ENCODE measurements at regions not wholly inside any gene's neighbourhood (a gene's known extent, or its start where the extent isn't known, plus 50 kb on each side); places are given as distances from the start of the nearest gene placed in this dataset.
A peak's percentile ranks its signal among the peaks of the same experiment; 100 is the strongest.

GRCh38 chr6:83792846-83793245 is 60.3 kb upstream of the RIPPLY2 start:
- no peak for DNase-seq (ENCODE audit: extremely low read depth, insufficient read length)
- Histone ChIP-seq H3K27me3 (replicated peaks; ENCODE audit: control insufficient read depth, insufficient read depth, low read length) (no peaks in the 10 kb centered on the region), H3K4me3 (replicated peaks; ENCODE audit: low read depth, low read length) (no peak overlapping the region), H3K36me3 (ENCODE audit: control insufficient read depth, insufficient read depth, low read length) (no peaks in the 10 kb centered on the region)
- no peak for TF ChIP-seq CTCF (IDR thresholded peaks at IDR 0.05; ENCODE audit: insufficient read depth, low read length, poor library complexity, severe bottlenecking)

DNA sequence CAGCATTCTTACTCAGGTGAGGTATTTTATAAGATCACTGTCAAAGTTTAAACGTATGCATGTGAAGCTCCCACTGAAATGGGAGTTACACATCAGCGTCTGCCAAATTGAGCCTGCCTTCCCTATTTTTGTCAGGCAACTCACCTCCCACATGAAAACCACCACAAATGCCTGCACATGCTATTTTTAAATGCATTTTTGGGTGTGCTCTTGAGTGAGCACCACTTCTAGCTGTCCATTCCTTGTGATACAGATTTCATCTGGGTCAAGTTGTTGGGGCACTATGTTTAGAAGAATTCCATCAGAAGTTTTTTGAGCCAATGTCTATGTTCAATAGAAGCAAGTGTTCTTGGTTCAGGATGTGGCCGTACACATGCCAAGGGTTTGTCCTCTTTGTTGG is 71.7 kb upstream of the RIPPLY2 start:
- TF ChIP-seq CTCF (IDR thresholded peaks at IDR 0.05; ENCODE audit: insufficient read depth, low read length, poor library complexity, severe bottlenecking): no peak

DNA sequence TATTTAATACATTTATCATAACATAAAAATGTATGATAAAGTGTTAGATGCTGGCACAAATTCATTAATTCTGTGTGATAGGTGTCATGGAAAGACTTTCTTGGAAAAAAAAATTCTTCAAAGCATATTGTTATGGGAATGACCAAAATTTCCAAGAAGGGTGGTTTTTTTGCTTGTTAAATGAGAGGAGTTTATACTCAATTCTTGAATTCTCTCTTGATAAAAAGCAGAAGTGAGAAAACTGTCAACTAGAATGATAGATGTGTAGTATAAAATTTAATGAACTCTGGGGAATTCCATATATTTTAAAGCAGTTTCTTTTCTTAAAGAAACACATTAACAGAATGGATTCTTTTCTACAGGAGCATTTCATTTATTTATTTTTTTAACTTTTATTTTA is 62.0 kb upstream of the SNAP91 start:
- peak; percentile 40 for DNase-seq (ENCODE audit: extremely low read depth, insufficient read length)
- Histone ChIP-seq H3K4me3 (replicated peaks; ENCODE audit: low read depth, low read length) (no peak overlapping the region), H3K36me3 (ENCODE audit: control insufficient read depth, insufficient read depth, low read length) (no peaks in the 10 kb centered on the region), H3K27me3 (replicated peaks; ENCODE audit: control insufficient read depth, insufficient read depth, low read length) (no peaks in the 10 kb centered on the region)
- TF ChIP-seq CTCF (IDR thresholded peaks at IDR 0.05; ENCODE audit: insufficient read depth, low read length, poor library complexity, severe bottlenecking): no peak

More for the DNA sequence above, 71.7 kb upstream of the RIPPLY2 start:
- Histone ChIP-seq H3K36me3 (ENCODE audit: control insufficient read depth, insufficient read depth, low read length) (no peaks in the 10 kb centered on the region), H3K4me3 (replicated peaks; ENCODE audit: low read depth, low read length) (no peak overlapping the region), H3K27me3 (replicated peaks; ENCODE audit: control insufficient read depth, insufficient read depth, low read length) (no peaks in the 10 kb centered on the region)
- no peak for DNase-seq (ENCODE audit: extremely low read depth, insufficient read length)

- no peaks in the 10 kb centered on the region for H3K36me3 ChIP-seq (ENCODE audit: control insufficient read depth, insufficient read depth, low read length)
- no peaks in the 10 kb centered on the region for H3K27me3 ChIP-seq (replicated peaks; ENCODE audit: control insufficient read depth, insufficient read depth, low read length)
- TF ChIP-seq CTCF (IDR thresholded peaks at IDR 0.05; ENCODE audit: insufficient read depth, low read length, poor library complexity, severe bottlenecking): no peak
- DNase-seq (ENCODE audit: extremely low read depth, insufficient read length): no peak
- H3K4me3 ChIP-seq (replicated peaks; ENCODE audit: low read depth, low read length): no peak overlapping the region
Observed at GRCh38 chr6:83769413-83769812, 60.5 kb upstream of the SNAP91 start.

DNA sequence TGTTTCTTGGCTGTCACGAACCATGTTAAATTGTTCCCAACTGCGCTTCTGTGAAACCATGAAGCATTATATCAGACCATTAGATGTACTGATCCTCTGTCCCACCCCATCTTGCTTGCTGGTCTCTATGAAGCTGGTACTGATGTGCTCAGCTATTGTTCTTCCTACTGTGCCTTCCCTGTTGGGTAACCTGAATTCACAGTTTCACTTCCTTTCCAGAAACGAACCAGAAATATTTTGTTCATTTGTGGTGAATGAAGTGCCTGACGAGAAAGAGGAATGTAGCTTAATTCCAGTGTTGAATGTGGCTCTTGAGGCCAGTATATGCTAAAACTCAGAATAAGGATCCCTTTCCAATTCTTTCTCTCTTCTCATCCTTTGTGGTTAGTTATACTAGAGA is 58.1 kb upstream of the SNAP91 start:
- Histone ChIP-seq H3K27me3 (replicated peaks; ENCODE audit: control insufficient read depth, insufficient read depth, low read length) (no peaks in the 10 kb centered on the region), H3K4me3 (replicated peaks; ENCODE audit: low read depth, low read length) (no peak overlapping the region), H3K36me3 (ENCODE audit: control insufficient read depth, insufficient read depth, low read length) (no peaks in the 10 kb centered on the region)
- no peak for DNase-seq (ENCODE audit: extremely low read depth, insufficient read length)
- no peak for TF ChIP-seq CTCF (IDR thresholded peaks at IDR 0.05; ENCODE audit: insufficient read depth, low read length, poor library complexity, severe bottlenecking)

Measured in GM06990 (cell line).